GM12878 (cell line): ENCODE measurements at regions not wholly inside any gene's neighbourhood (a gene's known extent, or its start where the extent isn't known, plus 50 kb on each side); places are given as distances from the start of the nearest gene placed in this dataset.

Experiments used
- ATAC-seq: fragments of 200-7000 bp; cut with Tn5 transposase; 3 replicates; pipeline ENCODE4 v1.9.1; 2020; ENCODE audit warnings: mild to moderate bottlenecking, moderate library complexity
- BruUV-seq: library from RNA; stranded (reverse); fragments of 400-500 nt; replicated peaks from 2 replicates; lab custom pipeline; 2021; lab: Mats Ljungman, UMichigan
- CTCF ChIA-PET: fragments of 300-600 bp; sonication (Branson Sonifier 250); formaldehyde crosslinking; extraction: SDS; loops from one replicate; lab custom pipeline; 2021; ENCODE audit warnings: inconsistent platforms; lab: Yijun Ruan, JAX
- POLR2A ChIA-PET: fragments of 350-600 bp; formaldehyde crosslinking; extraction: SDS; loops from one replicate; lab custom pipeline; 2021; ENCODE audit warnings: inconsistent platforms; lab: Charles Lee
- RAD21 ChIA-PET: fragments of 300-600 bp; sonication (Branson Sonifier 250); formaldehyde crosslinking; loops from one replicate; lab custom pipeline; 2023; ENCODE audit warnings: antibody characterized with exemption; ENCODE audit not compliant: unreplicated experiment; lab: Charles Lee
- SMC1A ChIA-PET: fragments of 300-600 bp; sonication (Branson Sonifier 250); formaldehyde crosslinking; loops from one replicate; lab custom pipeline; 2023; ENCODE audit not compliant: unreplicated experiment, uncharacterized antibody; lab: Charles Lee
- DNase-seq: peaks from one replicate; pipeline ENCODE4 v3.0.0-alpha.2; 2011; ENCODE audit warnings: low read depth, low spot score
- FAIRE-seq: peaks from 3 replicates; lab custom pipeline; 2011; peaks lifted over from hg19 to GRCh38; lab: Jason Lieb, UNC
- H2AFZ ChIP-seq: 2 replicates; pipeline ENCODE4 v1.6.0; 2011; ENCODE audit warnings: low read depth, low read length, control low read depth; ENCODE audit not compliant: control insufficient read depth
- H3K27ac ChIP-seq: 2 replicates; pipeline ENCODE4 v1.5.1; 2011; ENCODE audit warnings: control low read depth; ENCODE audit not compliant: control insufficient read depth, insufficient read depth
- H3K27me3 ChIP-seq, 2 experiments: replicated peaks in 1 of 2; 2 replicates each; pipeline versions ENCODE4 v1.6.0 to v1.6.1; 2011; ENCODE audit warnings: low read length in 1 of 2; ENCODE audit not compliant: control insufficient read depth in 2 of 2, insufficient read depth in 2 of 2
- H3K36me3 ChIP-seq, 2 experiments: 2 replicates each; pipeline ENCODE4 v1.5.1; 2011; ENCODE audit warnings: low read length in 1 of 2; ENCODE audit not compliant: control insufficient read depth in 2 of 2, insufficient read depth in 2 of 2
- H3K4me1 ChIP-seq: 2 replicates; pipeline ENCODE4 v1.6.1; 2011; ENCODE audit warnings: mild to moderate bottlenecking, low read length, moderate library complexity, mixed read lengths; ENCODE audit not compliant: control insufficient read depth, insufficient read depth
- H3K4me2 ChIP-seq: 2 replicates; pipeline ENCODE4 v1.6.0; 2011; ENCODE audit warnings: control low read depth; ENCODE audit not compliant: control insufficient read depth, insufficient read depth
- H3K4me3 ChIP-seq: fragments of 200-600 bp; sonication (generic); 2 replicates; pipeline ENCODE4 v1.5.1; 2016
- H3K79me2 ChIP-seq: 2 replicates; pipeline ENCODE4 v1.6.0; 2011; ENCODE audit warnings: low read length; ENCODE audit not compliant: control insufficient read depth, insufficient read depth
- H3K9ac ChIP-seq: 2 replicates; pipeline ENCODE4 v1.8.0; 2011; ENCODE audit warnings: low read length, control low read depth, mixed read lengths; ENCODE audit not compliant: control insufficient read depth, insufficient read depth
- H3K9me3 ChIP-seq: replicated peaks from 3 replicates; pipeline ENCODE4 v1.5.1; 2011; ENCODE audit warnings: mild to moderate bottlenecking, low read length; ENCODE audit not compliant: control insufficient read depth, insufficient read depth
- H4K20me1 ChIP-seq: 2 replicates; pipeline ENCODE4 v1.6.0; 2011; ENCODE audit not compliant: control insufficient read depth, insufficient read depth
- BMI1 ChIP-seq: fragments of 450-650 bp; IDR thresholded peaks from 2 replicates; pipeline ENCODE4 v1.6.1; 2016; ENCODE audit warnings: mild to moderate bottlenecking, moderate library complexity, borderline replicate concordance
- CHD2 ChIP-seq: IDR thresholded peaks from 2 replicates; pipeline ENCODE4 v1.6.1; 2011; ENCODE audit warnings: low read depth, low read length, improper control_type of control experiment, borderline replicate concordance
- FOXM1 ChIP-seq: IDR thresholded peaks from 2 replicates; pipeline ENCODE4 v1.6.1; 2012; ENCODE audit warnings: low read depth, mild to moderate bottlenecking, inconsistent platforms, low read length, moderate library complexity
- NR2C1 ChIP-seq: fragments of 450-650 bp; IDR thresholded peaks from 2 replicates; pipeline ENCODE4 v1.6.1; 2017; ENCODE audit warnings: antibody characterized with exemption, mild to moderate bottlenecking, moderate library complexity
- NR2C2 ChIP-seq: IDR thresholded peaks from 2 replicates; pipeline ENCODE4 v1.6.1; 2011; ENCODE audit warnings: borderline replicate concordance, low read depth; ENCODE audit not compliant: control insufficient read depth, insufficient read length
- POLR2AphosphoS5 ChIP-seq: IDR thresholded peaks from 2 replicates; pipeline ENCODE4 v1.6.1; 2011; ENCODE audit warnings: mild to moderate bottlenecking, low read length, inconsistent platforms
- SUPT20H ChIP-seq: IDR thresholded peaks from 2 replicates; pipeline ENCODE4 v1.6.1; 2011; ENCODE audit warnings: low read depth, mild to moderate bottlenecking, low read length, moderate library complexity, borderline replicate concordance; ENCODE audit not compliant: control insufficient read depth
- TAF1 ChIP-seq: IDR thresholded peaks from 2 replicates; pipeline ENCODE4 v1.6.1; 2011; ENCODE audit warnings: mild to moderate bottlenecking, low read depth, low read length, borderline replicate concordance
- WGBS: methylation state at CpG from one replicate; pipeline ENCODE4 v1.1.6; 2016; ENCODE audit warnings: low lambda C conversion rate; ENCODE audit not compliant: insufficient replicate concordance, insufficient coverage; ENCODE audit errors: missing lambda C conversion rate; 5-methylcytosine and 5-hydroxymethylcytosine counted together
- in situ Hi-C: fragments of 300-500 bp; cut with MboI; formaldehyde crosslinking; loops from 9 replicates; pipeline ENCODE4 v1.14.3; 2018; ENCODE audit warnings: mixed read lengths
- intact Hi-C: fragments of 100-400 bp; cut with micrococcal nuclease; formaldehyde crosslinking; loops from one replicate; pipeline ENCODE4 v1.14.2; 2022; ENCODE audit not compliant: unreplicated experiment
- TF ChIP-seq, protein P1 (sequence below): IDR thresholded peaks from 2 replicates; pipeline ENCODE4 v1.6.1; 2012; ENCODE audit warnings: low read depth, low read length, improper control_type of control experiment
- TF ChIP-seq, protein P2 (sequence below): fragments of 450-650 bp; formaldehyde crosslinking; IDR thresholded peaks from 2 replicates; pipeline ENCODE4 v1.4.0; 2020; ENCODE audit warnings: mild to moderate bottlenecking, moderate library complexity
- TF ChIP-seq, protein P3 (sequence below): fragments of 450-650 bp; IDR thresholded peaks from 2 replicates; pipeline ENCODE4 v1.6.1; 2017; ENCODE audit warnings: mild to moderate bottlenecking
- TF ChIP-seq, protein P4 (sequence below): fragments of 450-650 bp; IDR thresholded peaks from 2 replicates; pipeline ENCODE4 v1.6.1; 2018; ENCODE audit warnings: mild to moderate bottlenecking, low read depth, moderate library complexity; ENCODE audit not compliant: partially characterized antibody
- TF ChIP-seq, protein P5 (sequence below): fragments of 450-650 bp; IDR thresholded peaks from 2 replicates; pipeline ENCODE4 v1.6.1; 2016; ENCODE audit warnings: mild to moderate bottlenecking

DNA sequence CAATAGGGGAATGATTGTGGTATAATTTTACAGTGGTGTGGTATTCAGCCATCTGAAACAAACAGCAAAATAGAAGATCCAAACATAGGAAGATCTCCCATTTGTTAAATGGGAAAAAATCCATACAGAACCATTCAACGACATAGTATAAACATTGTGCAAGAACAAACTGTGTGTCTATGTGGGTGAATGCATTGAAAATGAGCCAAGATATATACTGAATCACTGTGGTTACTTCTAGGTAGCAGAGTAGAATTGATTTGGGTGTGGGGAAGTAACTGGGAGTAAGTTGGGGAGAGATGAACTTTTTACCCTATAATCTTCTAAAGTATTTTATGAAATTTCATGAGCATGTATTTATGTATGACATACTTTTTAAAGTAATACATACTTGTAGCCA, 123.1 kb upstream of the UMPS start:
- H3K36me3 ChIP-seq = no peaks in the 10 kb centered on the region
- H3K4me3 ChIP-seq = no peak overlapping the region
- no peaks in the 10 kb centered on the region for H3K4me1 ChIP-seq
- H3K9ac ChIP-seq = no peak overlapping the region
- no peak for DNase-seq
- H3K79me2 ChIP-seq = no peaks in the 10 kb centered on the region
- CTCF ChIA-PET = interaction anchor here (1.3 to 1.7 kb wide), 2 partner anchors 9 to 42 kb away, joined by 3 to 5 read pairs; no protein-coding TSS in a partner anchor
- FAIRE-seq = no peak
- no peak overlapping the region for H3K27ac ChIP-seq
- H2AFZ ChIP-seq = no peak overlapping the region
- no TSS peak for BruUV-seq
- SMC1A ChIA-PET = interaction anchor here (1.6 to 6.8 kb wide), 2 partner anchors 9 to 32 kb away, joined by 4 to 80 read pairs; no protein-coding TSS in a partner anchor
- 84% methylated on average over 1 of the region's 1 CpG for WGBS
- RAD21 ChIA-PET = interaction anchor here (1.0 kb wide), 1 partner anchor 36 kb away, joined by 3 read pairs; no protein-coding TSS in a partner anchor
- intact Hi-C loops (no loop called here), in situ Hi-C loops (no loop called here)
- no peak for ATAC-seq
- H3K27me3 ChIP-seq = no peaks in the 10 kb centered on the region
- no peak overlapping the region for H3K4me2 ChIP-seq
- no peaks in the 10 kb centered on the region for H3K9me3 ChIP-seq
- no peaks in the 10 kb centered on the region for H4K20me1 ChIP-seq
- POLR2A ChIA-PET = interaction anchor here (3.3 kb wide), 1 partner anchor 9 kb away, joined by 14 read pairs; no protein-coding TSS in a partner anchor
- TF ChIP-seq POLR2AphosphoS5 (no peak), CHD2 (no peak), FOXM1 (no peak), NR2C2 (no peak), NR2C1 (no peak), TAF1 (no peak), SUPT20H (no peak), BMI1 (no peak)
- TF ChIP-seq, protein P1, sequence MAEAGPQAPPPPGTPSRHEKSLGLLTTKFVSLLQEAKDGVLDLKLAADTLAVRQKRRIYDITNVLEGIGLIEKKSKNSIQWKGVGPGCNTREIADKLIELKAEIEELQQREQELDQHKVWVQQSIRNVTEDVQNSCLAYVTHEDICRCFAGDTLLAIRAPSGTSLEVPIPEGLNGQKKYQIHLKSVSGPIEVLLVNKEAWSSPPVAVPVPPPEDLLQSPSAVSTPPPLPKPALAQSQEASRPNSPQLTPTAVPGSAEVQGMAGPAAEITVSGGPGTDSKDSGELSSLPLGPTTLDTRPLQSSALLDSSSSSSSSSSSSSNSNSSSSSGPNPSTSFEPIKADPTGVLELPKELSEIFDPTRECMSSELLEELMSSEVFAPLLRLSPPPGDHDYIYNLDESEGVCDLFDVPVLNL = no peak
- TF ChIP-seq, protein P2, sequence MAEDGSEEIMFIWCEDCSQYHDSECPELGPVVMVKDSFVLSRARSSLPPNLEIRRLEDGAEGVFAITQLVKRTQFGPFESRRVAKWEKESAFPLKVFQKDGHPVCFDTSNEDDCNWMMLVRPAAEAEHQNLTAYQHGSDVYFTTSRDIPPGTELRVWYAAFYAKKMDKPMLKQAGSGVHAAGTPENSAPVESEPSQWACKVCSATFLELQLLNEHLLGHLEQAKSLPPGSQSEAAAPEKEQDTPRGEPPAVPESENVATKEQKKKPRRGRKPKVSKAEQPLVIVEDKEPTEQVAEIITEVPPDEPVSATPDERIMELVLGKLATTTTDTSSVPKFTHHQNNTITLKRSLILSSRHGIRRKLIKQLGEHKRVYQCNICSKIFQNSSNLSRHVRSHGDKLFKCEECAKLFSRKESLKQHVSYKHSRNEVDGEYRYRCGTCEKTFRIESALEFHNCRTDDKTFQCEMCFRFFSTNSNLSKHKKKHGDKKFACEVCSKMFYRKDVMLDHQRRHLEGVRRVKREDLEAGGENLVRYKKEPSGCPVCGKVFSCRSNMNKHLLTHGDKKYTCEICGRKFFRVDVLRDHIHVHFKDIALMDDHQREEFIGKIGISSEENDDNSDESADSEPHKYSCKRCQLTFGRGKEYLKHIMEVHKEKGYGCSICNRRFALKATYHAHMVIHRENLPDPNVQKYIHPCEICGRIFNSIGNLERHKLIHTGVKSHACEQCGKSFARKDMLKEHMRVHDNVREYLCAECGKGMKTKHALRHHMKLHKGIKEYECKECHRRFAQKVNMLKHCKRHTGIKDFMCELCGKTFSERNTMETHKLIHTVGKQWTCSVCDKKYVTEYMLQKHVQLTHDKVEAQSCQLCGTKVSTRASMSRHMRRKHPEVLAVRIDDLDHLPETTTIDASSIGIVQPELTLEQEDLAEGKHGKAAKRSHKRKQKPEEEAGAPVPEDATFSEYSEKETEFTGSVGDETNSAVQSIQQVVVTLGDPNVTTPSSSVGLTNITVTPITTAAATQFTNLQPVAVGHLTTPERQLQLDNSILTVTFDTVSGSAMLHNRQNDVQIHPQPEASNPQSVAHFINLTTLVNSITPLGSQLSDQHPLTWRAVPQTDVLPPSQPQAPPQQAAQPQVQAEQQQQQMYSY (CRISPR knock-in tag) = no peak
- TF ChIP-seq, protein P3, sequence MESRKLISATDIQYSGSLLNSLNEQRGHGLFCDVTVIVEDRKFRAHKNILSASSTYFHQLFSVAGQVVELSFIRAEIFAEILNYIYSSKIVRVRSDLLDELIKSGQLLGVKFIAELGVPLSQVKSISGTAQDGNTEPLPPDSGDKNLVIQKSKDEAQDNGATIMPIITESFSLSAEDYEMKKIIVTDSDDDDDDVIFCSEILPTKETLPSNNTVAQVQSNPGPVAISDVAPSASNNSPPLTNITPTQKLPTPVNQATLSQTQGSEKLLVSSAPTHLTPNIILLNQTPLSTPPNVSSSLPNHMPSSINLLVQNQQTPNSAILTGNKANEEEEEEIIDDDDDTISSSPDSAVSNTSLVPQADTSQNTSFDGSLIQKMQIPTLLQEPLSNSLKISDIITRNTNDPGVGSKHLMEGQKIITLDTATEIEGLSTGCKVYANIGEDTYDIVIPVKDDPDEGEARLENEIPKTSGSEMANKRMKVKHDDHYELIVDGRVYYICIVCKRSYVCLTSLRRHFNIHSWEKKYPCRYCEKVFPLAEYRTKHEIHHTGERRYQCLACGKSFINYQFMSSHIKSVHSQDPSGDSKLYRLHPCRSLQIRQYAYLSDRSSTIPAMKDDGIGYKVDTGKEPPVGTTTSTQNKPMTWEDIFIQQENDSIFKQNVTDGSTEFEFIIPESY = no peak
- TF ChIP-seq, protein P4, sequence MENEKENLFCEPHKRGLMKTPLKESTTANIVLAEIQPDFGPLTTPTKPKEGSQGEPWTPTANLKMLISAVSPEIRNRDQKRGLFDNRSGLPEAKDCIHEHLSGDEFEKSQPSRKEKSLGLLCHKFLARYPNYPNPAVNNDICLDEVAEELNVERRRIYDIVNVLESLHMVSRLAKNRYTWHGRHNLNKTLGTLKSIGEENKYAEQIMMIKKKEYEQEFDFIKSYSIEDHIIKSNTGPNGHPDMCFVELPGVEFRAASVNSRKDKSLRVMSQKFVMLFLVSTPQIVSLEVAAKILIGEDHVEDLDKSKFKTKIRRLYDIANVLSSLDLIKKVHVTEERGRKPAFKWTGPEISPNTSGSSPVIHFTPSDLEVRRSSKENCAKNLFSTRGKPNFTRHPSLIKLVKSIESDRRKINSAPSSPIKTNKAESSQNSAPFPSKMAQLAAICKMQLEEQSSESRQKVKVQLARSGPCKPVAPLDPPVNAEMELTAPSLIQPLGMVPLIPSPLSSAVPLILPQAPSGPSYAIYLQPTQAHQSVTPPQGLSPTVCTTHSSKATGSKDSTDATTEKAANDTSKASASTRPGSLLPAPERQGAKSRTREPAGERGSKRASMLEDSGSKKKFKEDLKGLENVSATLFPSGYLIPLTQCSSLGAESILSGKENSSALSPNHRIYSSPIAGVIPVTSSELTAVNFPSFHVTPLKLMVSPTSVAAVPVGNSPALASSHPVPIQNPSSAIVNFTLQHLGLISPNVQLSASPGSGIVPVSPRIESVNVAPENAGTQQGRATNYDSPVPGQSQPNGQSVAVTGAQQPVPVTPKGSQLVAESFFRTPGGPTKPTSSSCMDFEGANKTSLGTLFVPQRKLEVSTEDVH = no peak
- TF ChIP-seq, protein P5, sequence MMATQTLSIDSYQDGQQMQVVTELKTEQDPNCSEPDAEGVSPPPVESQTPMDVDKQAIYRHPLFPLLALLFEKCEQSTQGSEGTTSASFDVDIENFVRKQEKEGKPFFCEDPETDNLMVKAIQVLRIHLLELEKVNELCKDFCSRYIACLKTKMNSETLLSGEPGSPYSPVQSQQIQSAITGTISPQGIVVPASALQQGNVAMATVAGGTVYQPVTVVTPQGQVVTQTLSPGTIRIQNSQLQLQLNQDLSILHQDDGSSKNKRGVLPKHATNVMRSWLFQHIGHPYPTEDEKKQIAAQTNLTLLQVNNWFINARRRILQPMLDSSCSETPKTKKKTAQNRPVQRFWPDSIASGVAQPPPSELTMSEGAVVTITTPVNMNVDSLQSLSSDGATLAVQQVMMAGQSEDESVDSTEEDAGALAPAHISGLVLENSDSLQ = no peak
